ENCODE measurements at regions not wholly inside any gene's neighbourhood (a gene's known extent, or its start where the extent isn't known, plus 50 kb on each side); places are given as distances from the start of the nearest gene placed in this dataset.

DNA sequence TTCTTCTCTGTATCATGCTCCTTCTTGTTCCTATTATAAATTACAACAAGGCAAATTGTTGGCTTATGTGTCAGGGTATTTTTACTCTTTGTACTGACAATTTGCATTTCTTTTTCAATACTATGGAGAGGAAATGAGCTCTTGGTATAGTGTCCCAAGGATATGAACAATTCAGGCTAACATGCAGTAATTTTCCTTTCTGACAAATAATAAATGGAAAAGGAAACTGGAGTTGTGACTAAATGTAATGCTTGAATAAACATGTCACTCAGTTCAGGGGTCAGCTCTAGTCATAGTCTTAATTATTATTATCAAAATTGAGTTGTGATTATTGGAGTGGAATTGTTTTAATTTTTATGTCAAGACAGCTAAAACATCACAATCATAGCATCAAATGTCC, 256.0 kb upstream of the ZPLD1 start:
- Mint-ChIP-seq H3K36me3 (ENCODE audit: insufficient read depth, unreplicated experiment) (no peaks in the 10 kb centered on the region), H3K9me3 (ENCODE audit: unreplicated experiment) (no peaks in the 10 kb centered on the region), H3K27ac (ENCODE audit: unreplicated experiment) (no peak overlapping the region), H3K27me3 (ENCODE audit: insufficient read depth, unreplicated experiment) (no peaks in the 10 kb centered on the region), H3K4me3 (ENCODE audit: unreplicated experiment) (no peak overlapping the region), H3K4me1 (ENCODE audit: low read depth, unreplicated experiment) (no peaks in the 10 kb centered on the region)
- ChIA-PET CTCF (no interaction called here), POLR2A (no interaction called here)
- intact Hi-C loops (cut with micrococcal nuclease; ENCODE audit: unreplicated experiment): no loop called here
- BruUV-seq (replicated peaks): no TSS peak
- peaks cover 33% of the 10 kb centered on the region for H3K4me1 ChIP-seq
- H3K4me3 ChIP-seq (ENCODE audit: low read depth, low read length): no peak overlapping the region
- H3K9me3 ChIP-seq: no peaks in the 10 kb centered on the region
- H3K27me3 ChIP-seq (replicated peaks; ENCODE audit: control insufficient read depth, insufficient read depth, low read length): no peaks in the 10 kb centered on the region
- no peaks in the 10 kb centered on the region for H3K36me3 ChIP-seq (ENCODE audit: control insufficient read depth, insufficient read depth, low read length)
- no peak for DNase-seq
- TF ChIP-seq, protein P1, sequence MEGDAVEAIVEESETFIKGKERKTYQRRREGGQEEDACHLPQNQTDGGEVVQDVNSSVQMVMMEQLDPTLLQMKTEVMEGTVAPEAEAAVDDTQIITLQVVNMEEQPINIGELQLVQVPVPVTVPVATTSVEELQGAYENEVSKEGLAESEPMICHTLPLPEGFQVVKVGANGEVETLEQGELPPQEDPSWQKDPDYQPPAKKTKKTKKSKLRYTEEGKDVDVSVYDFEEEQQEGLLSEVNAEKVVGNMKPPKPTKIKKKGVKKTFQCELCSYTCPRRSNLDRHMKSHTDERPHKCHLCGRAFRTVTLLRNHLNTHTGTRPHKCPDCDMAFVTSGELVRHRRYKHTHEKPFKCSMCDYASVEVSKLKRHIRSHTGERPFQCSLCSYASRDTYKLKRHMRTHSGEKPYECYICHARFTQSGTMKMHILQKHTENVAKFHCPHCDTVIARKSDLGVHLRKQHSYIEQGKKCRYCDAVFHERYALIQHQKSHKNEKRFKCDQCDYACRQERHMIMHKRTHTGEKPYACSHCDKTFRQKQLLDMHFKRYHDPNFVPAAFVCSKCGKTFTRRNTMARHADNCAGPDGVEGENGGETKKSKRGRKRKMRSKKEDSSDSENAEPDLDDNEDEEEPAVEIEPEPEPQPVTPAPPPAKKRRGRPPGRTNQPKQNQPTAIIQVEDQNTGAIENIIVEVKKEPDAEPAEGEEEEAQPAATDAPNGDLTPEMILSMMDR (IDR thresholded peaks at IDR 0.05; ENCODE audit: insufficient read depth in 1 of 2, low read depth in 1 of 2, low read length in 1 of 2, severe bottlenecking in 1 of 2, unreplicated experiment in 1 of 2): no peak

DNA sequence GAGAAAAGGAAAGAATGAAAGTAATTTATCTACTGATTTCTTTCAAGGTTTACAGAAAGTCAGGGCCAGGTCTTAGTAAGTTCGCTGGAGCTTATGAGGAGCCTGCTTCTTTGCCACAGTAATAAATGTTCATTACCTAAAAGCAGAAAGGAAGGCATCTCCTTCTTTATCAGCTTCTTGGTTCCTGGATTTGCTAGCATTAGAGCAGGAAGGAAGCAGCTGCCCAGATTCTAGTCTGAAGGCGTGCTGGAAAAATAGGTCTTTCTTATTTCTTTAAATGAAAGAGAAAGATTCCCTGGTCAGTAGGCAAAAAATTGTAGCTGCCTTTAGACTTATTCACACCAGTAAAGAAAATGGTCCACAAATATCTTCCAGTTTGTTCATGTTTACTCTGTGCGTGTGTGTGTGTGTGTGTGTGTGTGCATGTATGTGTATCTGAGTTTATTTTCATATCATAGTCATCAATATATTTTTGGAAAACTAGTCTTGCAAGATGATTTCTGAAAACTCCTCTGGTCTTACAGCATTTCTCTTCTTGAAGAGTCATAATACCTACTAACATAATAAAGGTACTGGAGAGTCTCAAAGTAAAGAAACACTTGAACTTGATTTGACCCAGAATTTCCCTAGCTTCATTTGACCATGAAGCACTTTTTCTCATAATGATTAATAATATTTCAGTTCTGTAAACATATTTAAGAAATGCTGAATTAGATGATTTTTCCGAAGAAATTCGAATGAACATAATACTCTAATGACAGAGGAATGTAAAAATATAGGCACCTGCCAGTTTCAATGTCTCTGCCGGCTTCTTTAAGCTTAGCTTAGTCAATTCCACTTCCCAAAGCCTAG, 255.3 kb upstream of the ZPLD1 start:
- peaks cover 33% of the 10 kb centered on the region for H3K4me1 ChIP-seq
- H3K27me3 Mint-ChIP-seq (ENCODE audit: insufficient read depth, unreplicated experiment): no peaks in the 10 kb centered on the region
- H3K36me3 ChIP-seq (ENCODE audit: control insufficient read depth, insufficient read depth, low read length): no peaks in the 10 kb centered on the region
- no peaks in the 10 kb centered on the region for H3K36me3 Mint-ChIP-seq (ENCODE audit: insufficient read depth, unreplicated experiment)
- no peaks in the 10 kb centered on the region for H3K9me3 Mint-ChIP-seq (ENCODE audit: unreplicated experiment)
- POLR2A ChIA-PET: no interaction called here
- no peaks in the 10 kb centered on the region for H3K9me3 ChIP-seq
- no peak overlapping the region for H3K4me3 Mint-ChIP-seq (ENCODE audit: unreplicated experiment)
- H3K4me1 Mint-ChIP-seq (ENCODE audit: low read depth, unreplicated experiment): no peaks in the 10 kb centered on the region
- no peak for DNase-seq
- no peak overlapping the region for H3K4me3 ChIP-seq (ENCODE audit: low read depth, low read length)
- intact Hi-C loops (cut with micrococcal nuclease; ENCODE audit: unreplicated experiment): no loop called here
- no TSS peak for BruUV-seq (replicated peaks)
- H3K27ac Mint-ChIP-seq (ENCODE audit: unreplicated experiment): no peak overlapping the region
- H3K27me3 ChIP-seq (replicated peaks; ENCODE audit: control insufficient read depth, insufficient read depth, low read length): no peaks in the 10 kb centered on the region
- TF ChIP-seq, protein P1 (IDR thresholded peaks at IDR 0.05; ENCODE audit: insufficient read depth in 1 of 2, low read depth in 1 of 2, low read length in 1 of 2, severe bottlenecking in 1 of 2, unreplicated experiment in 1 of 2): no peak
- CTCF ChIA-PET: interaction anchor here (0.7 kb wide), 1 partner anchor 49 kb away, joined by 3 read pairs; no protein-coding TSS in a partner anchor

DNA sequence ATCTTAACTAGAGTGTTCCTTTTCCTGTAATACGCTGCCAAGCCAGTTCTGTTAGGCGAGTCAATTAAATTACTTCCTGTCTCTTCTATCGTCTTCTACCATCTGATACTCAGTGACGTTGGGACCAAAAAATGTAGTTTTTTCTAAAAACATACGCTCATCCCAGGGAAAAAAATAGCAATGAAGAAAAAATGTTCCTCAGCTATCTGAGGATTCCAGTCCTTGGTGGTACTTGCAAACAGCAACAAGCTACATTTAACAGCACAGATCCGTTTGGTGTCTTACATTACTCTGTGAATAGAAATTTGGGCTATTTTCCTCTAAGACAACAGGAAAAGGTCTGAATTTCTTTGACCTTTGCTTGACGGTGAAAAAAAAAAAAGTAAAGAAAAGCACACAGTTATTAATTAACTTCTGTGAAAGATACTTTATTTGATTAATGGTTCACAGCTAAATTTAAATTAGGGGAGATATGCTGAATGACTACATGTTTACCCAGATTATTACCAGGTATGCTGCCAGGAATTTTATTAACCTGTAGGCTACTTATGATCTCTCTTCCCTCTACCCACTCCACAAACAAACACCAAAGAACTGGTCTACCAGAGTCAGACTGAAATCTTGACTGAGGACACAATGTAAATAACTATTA, 254.4 kb upstream of the ZPLD1 start:
- no peak overlapping the region for H3K4me3 Mint-ChIP-seq (ENCODE audit: unreplicated experiment)
- Histone ChIP-seq H3K4me3 (ENCODE audit: low read depth, low read length) (no peak overlapping the region), H3K27me3 (replicated peaks; ENCODE audit: control insufficient read depth, insufficient read depth, low read length) (no peaks in the 10 kb centered on the region), H3K4me1 (peaks cover 33% of the 10 kb centered on the region), H3K36me3 (ENCODE audit: control insufficient read depth, insufficient read depth, low read length) (no peaks in the 10 kb centered on the region), H3K9me3 (no peaks in the 10 kb centered on the region)
- H3K27ac Mint-ChIP-seq (ENCODE audit: unreplicated experiment): no peak overlapping the region
- H3K4me1 Mint-ChIP-seq (ENCODE audit: low read depth, unreplicated experiment): no peaks in the 10 kb centered on the region
- DNase-seq: no peak
- intact Hi-C loops (cut with micrococcal nuclease; ENCODE audit: unreplicated experiment): no loop called here
- H3K27me3 Mint-ChIP-seq (ENCODE audit: insufficient read depth, unreplicated experiment): no peaks in the 10 kb centered on the region
- H3K9me3 Mint-ChIP-seq (ENCODE audit: unreplicated experiment): no peaks in the 10 kb centered on the region
- ChIA-PET POLR2A (no interaction called here), CTCF (interaction anchor here (0.7 kb wide), 1 partner anchor 48 kb away, joined by 3 read pairs; no protein-coding TSS in a partner anchor)
- no TSS peak for BruUV-seq (replicated peaks)
- no peaks in the 10 kb centered on the region for H3K36me3 Mint-ChIP-seq (ENCODE audit: insufficient read depth, unreplicated experiment)
- TF ChIP-seq, protein P1 (IDR thresholded peaks at IDR 0.05; ENCODE audit: insufficient read depth in 1 of 2, low read depth in 1 of 2, low read length in 1 of 2, severe bottlenecking in 1 of 2, unreplicated experiment in 1 of 2): no peak

Measured in Caco-2 (cell line).